ENCODE measurements at regions not wholly inside any gene's neighbourhood (a gene's known extent, or its start where the extent isn't known, plus 50 kb on each side); places are given as distances from the start of the nearest gene placed in this dataset.
A peak's percentile ranks its signal among the peaks of the same experiment; 100 is the strongest.

DNA sequence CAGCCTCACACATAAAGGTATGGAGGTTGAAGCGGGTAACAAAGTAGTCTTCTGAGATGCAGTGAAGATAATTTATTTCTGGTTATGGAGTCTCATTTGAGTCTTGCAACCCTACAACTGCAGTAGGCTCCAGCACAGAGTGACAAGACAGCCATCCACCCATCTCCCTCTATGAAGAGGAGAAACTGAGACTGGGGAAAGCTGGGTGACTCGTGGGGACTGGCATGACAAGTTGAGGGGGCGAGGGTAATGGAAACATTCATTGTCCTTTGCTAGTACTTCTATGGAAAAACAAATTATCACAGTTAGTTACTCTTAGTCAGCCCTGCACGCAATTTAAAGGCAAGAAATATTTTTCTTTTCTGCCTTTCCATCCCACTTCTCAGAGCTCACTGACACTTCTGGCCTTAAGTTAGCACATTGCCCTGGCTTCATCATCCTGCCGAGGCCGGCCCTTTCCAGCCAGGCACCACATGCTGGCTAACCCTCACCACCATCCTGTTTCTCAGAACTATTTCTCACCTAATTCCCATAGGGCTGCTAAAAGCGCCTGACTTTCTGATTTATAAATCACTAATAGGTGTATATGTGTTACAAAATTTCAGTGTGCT, 361.1 kb downstream of the ETS1 start:
- DNase-seq (ENCODE audit: low read depth in 3 of 3), result peak; percentile 30 to 55 (median 52)

DNA sequence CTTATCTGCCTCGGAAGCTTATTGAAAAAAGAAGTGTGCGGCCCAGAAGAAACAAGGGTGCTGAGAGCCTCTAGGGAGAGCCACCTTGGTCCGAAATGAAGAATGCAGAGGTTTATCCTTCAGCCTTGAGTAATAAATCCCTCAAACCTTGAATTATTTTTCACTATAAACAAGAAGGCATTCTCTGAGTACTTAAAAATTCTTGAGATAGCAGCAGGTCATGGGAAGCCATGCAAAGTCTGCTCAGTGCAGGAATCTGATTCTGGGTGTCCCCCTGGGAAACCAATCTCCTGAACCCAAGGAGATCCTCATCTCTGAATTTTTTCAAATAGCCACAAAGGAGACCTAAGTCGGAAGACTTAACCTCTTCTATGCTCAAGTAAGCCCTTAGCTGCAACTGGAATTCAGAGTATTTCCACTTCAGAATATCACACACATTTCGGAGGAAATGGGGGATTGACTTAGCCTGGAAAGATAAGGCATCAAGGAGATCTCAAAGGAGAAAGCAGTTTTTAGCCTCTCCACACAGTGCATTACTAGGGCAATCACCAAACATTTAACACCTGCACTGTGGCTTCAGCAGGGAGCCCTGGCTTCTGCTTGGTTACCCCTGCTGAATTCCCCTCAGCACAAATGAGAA, 365.0 kb downstream of the ETS1 start:
- no peak for DNase-seq (ENCODE audit: low read depth in 3 of 3)

DNA sequence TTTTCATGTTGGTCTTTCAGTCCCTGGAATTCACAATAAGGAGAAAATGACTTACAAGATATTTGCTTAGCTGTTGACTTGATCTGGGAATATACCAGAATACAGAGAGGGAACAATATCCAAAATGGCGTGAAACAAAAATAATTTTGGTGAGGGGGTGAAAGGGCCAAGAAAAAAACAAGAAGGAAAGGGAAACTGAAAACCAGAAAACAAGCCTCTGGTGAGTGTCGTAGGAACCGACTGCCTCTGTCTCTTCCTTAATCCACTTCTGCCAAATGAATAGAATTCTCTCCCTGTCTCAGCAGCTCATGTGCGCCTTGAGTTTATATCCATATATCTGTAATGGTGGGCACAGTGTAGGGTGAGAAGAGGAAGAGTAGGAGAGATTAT, 367.6 kb downstream of the ETS1 start:
- DNase-seq (ENCODE audit: low read depth in 3 of 3), result no peak

DNA sequence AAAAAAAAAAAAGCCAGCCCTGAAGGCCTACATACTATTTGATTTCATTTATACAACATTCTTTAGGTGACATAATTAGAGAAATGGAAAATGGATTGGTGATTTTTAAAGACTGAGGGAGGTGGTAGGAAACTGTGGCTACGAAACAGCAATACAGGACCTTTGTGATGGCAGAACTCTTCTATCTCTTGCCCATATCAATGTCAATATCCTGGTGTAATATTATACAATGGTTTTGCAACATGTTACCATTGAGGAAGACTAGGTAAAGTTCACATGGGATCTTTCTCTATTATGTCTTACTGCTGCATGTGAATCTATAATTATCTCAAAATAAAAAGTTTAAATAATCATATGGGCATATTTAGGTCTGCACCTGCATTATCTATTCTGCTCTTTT, 371.2 kb downstream of the ETS1 start:
- no peak for DNase-seq (ENCODE audit: low read depth in 3 of 3)

DNA sequence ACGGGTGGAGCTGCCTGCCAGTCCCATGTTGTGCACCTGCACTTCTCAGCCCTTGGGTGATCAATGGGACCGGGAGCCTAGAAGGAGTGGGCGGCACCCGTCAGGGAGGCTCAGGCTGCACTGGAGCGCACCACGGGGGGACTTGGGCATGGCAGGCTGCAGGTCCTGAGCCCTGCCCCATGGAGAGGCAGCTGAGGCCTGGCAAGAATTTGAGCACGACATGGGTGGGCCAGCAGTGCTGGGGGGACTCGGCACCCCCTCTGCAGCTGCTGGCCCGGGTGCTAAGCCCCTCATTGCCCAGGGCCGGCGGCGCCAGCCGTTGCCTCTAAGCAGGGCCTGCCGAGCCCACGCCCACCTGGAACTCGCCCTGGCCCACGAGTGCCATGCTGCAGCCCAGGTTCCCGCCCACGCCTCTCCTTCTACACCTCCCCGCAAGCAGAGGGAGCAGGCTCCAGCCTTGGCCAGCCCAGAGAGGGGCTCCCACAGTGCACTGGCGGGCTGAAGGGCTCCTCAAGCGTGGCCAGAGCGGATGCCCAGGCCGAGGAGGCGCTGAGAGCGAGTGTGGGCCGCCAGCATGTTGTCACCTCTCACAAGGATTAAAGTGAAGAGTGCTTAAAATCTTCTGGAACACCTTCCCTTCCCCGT, 372.0 kb downstream of the ETS1 start:
- DNase-seq (ENCODE audit: low read depth in 3 of 3), result no peak

DNA sequence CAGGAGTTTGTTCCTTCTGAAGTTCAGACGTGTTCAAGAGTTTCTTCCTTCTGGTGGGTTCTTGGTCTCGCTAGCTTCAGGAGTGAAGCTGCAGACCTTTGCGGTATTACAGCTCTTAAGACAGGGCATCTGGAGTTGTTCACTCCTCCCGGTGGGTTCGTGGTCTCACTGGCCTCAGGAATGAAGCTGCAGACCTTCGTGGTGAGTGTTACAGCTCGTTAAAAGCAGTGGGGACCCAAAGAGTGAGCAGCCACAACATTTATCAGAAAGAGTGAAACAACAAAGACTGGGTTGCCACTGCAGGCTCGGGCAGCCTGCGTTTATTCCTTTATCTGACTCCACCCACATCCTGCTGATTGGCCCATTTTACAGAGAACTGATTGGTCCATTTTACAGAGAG, 373.1 kb downstream of the ETS1 start:
- DNase-seq (ENCODE audit: low read depth in 3 of 3), result no peak

DNA sequence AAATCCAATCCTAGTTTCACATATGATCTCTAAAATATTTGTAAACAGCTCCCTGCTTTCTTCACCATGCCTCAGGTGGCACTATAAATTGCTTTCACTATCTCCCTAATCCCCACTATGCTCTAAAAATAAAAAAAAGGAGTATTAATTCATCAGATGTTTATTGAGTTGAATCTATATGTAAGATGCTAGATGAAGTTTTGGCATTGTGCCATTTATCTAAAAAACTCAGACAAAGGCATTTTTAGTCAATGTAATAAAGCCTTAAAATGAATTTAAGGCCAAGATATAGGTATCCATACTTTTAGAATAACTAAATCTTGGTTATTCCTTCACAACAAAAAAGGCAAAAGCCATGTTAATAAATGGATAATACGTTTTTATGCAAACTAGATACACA, 373.9 kb downstream of the ETS1 start:
- DNase-seq (ENCODE audit: low read depth in 3 of 3), result no peak

DNA sequence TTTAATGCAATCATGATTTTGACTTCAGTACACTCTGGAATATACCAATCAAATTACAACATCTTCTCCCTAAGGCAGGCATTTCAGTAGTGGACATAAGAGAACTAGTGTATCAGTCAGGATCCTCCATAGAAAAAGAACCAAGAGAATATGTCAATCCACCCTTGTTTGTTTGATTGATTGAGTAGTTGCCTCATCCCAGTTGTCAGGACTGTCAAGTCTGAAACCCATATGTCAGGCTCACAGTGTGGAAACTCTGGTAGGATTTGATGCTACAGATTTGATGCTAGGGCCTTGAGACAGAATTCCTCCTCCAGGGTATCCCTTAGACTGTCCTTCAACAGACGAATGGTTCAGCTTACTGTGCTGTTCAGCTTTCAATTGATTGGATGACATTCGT, 375.0 kb downstream of the ETS1 start:
- DNase-seq (ENCODE audit: low read depth in 3 of 3), result no peak

DNA sequence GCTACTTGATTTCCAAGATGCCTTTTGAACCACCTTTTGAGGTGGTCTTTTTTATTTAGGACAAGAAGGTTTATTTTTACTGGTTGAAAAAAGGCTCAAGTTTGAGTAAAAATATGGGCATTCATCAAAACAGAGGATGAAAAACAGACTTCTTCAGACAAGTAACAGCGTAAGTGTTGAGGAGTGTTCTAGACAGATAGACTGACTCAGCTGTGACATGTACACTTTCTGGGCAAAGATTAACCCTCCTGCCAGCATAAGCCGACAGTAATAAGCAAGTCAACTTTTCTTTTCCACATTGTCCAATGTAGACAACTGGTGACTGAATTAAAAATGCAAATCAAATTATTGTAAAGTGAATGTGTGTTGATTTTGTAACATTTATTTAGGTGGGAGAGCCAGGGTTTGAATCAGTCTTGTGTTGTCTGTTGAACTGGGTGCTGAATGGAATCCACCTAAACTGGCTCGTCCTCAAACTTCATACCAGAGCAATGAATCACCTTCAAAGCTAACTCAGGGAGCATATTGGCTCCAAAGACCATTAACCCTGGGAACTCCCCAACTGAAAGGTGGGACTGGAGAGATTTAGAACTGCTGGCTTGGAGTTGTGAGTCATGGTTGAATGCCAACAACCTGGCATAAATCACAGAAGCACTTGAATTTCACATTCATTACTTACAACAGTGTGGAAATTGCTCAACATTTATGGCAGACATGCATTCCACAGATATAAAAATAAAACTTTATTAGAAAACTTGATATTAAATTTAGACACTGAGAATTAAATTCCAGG, 377.0 kb downstream of the ETS1 start:
- DNase-seq (ENCODE audit: low read depth in 3 of 3), result no peak

DNA sequence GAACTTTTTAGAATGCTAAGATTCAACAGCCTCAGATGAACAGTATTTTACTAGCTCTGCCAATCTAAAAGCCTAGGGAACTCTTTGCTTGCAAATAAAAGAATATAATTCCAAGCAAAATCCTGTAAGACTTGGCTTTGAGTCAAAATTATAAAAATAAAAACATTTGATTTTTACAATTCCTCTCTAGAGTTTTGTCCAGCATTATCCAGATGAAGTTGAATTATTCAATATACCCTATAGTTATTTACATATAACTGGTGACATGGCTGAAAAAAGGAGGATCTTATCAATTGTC, 378.3 kb downstream of the ETS1 start:
- DNase-seq (ENCODE audit: low read depth in 3 of 3), result no peak

DNA sequence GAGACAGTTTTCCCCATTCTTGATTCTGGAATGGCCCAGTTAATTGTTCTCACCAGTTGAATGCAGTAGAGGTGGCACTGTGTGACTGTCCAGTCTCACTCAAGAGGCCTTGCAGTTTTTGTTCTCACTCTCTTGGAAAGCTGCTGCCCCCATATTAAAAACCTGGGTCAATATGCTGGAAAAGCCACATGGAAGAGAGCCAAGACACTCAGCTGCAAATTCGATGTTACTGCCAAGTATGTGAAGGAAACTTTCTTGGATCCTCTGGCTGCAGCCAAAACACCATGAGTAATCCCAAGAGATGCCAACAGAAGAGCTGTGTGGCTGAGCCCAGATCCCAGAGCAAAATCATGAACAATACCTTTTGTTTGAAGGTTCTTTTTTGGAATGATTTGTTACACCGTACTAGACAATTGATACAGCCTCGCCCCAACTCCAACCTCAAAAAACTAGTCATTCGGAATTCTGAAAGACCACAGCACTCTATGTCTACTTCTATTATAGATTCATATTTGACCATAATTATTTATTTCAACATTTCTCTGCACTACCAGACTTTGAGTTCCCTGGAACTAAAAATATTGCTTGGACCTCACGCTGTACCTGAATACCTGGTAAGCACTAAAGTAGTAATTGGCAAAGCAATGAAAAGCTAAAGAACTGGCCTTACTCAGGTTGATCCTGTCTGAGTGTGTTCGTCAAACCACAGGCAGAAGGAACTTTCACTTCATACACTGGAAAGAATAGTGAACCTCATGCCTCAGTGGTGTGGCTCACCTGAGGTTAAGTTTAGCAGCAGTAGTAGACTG, 378.8 kb downstream of the ETS1 start:
- no peak for DNase-seq (ENCODE audit: low read depth in 3 of 3)

DNA sequence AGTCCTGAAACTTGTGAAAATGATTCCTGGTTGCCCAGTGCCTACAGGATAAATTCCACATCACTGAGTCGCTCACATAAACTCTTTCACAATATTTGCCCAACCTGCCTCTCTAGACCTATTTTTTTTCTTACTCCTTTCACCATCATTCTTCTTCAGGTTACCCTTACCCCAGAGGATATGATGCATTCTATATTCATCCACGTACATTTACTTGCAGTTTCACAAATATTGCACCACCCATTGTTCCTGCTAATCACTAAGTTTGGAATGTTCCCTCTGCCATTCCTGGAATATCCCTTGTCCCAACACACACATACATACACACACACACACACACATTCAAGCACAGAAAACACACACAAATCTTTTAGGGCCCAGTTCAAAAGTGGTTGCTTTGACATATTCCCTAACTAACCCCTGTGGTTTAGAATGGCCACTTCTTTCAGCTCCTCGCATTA, 379.5 kb downstream of the ETS1 start:
- DNase-seq (ENCODE audit: low read depth in 3 of 3), result no peak

DNA sequence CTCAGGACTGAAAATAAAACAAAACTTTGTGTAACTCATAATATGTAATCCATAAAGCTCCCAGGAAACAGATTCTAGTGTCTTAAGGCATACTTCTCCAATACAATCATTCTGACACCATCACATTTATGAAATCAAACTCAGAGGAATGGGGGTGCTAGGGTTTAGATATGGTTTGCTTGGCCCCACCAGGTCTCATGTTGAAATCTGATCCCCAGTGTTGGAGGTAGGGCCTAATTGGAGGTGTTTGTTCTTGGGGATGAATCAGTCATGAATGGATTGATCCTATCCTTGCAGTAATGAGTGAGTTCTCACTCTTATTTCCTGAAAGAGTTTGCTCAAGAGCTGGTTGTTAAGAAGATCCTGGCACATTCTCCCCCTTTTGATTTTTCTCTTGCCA, 380.9 kb downstream of the ETS1 start:
- DNase-seq (ENCODE audit: low read depth in 3 of 3), result no peak

DNA sequence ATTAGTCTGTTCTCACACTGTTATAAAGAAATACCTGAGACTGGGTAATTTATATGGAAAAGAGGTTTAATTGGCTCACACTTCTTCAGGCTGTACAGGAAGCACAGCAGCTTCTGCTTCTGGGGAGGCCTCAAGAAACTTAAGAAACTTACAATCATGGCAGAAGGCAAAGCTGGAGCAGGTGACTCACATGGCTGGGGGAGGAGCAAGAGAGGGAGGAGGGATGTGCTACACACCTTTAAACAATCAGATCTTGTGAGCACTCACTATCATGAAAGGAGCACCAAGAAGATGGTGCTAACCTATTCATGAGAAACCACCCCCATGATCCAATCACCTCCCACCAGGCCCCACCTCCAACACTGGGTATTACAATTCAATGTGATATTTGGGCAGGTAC, 381.6 kb downstream of the ETS1 start:
- DNase-seq (ENCODE audit: low read depth in 3 of 3), result no peak

DNA sequence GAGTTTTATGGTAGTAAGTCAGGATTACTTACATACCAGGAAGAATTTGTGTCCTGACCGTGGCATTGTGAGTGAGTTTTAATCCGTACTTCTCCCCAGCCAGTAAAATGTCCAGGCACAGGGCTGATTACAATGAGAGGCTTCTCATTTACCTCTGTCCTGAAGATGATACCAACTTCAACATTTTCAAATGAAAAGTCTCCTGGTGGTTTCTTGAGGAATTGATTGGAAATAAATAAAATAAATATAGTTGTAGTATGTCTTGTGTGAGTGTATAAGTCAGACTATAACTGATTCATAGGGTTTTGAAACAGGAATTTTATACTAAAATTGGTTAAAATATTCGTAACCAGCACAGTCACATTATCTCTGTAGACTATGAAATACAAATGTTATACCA, 382.5 kb downstream of the ETS1 start:
- DNase-seq (ENCODE audit: low read depth in 3 of 3), result no peak

DNA sequence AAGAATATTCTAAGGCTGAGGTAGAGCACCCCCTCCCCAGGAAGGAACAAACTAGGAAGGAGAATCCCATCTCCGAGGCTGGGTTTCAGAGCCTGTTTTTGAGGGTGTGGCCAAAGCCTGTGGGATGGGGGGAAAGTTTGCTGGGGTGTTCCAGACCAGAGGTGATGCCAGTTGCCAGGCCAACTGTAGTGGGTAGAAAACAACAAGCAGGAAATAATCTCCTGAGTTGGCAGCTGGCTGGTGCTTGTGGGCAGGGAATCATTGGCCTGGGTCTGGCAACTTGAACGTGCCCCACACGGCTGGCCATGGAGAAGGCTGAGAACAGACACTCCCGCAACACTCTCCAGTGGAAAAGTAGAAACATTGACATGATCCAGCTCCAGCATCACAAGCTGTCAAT, 385.6 kb downstream of the ETS1 start:
- DNase-seq (ENCODE audit: low read depth in 3 of 3), result no peak

DNA sequence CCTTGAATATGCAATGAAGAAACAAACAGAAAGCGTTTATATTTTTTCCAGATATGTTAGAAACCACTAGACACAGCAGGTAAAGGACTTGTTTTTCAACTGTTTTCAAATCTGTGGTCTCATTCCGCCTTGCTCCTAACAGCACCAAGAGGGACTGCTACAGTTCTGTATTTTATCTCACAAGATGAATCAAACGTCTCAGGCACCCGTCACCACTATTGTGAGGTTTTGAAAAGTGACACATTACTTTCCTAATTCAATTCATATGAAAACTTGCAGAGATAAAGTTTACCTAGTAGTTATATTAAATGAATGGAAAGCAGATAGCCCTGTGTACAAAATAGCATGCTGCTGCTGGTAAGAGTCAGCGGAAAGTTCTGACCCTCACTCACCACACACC, 386.3 kb downstream of the ETS1 start:
- DNase-seq (ENCODE audit: low read depth in 3 of 3), result no peak

DNA sequence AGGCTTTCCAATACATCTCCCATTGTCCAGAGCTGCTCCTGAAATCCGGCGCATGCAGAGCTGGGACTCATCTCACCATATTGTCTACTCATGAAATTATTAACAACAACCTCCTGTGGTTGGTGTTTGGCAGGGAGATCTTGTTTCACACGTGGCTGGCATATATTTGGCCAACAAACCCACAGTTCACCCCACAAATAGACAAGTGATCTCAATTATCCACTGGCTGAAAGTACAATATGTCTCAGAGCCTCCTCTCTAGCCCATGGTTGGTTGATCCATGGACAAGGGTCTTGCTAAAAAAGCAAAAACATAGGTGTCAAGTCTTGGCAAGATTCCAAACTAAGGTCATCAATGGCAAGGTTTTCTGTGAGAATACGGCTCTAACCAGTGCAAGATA, 386.9 kb downstream of the ETS1 start:
- no peak for DNase-seq (ENCODE audit: low read depth in 3 of 3)

DNA sequence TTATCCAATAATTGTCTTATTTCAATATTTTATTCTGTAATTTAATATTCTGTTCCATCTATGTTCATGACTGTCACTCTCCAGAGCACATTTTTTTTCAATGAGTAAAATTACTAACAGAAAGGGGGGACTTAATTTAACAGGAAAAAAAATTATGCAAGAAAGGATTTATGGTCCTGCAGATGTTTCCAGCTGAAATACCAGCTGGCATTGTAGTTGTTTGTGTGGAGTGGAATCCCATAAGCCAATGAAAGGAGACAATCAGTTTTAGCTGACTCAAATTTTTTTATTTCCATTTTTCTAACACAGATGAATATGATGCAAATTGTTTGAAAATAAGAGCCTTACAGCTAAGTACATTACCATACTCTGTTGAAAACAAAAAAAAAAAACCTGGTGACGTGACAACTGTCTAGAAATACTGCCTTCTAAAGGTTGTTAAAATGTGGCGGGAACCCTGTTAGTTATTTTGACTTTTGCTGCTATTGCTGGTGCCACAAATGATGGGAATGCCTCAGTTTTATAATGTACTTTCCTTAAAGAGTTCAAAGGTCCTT, 389.1 kb downstream of the ETS1 start:
- no peak for DNase-seq (ENCODE audit: low read depth in 3 of 3)

DNA sequence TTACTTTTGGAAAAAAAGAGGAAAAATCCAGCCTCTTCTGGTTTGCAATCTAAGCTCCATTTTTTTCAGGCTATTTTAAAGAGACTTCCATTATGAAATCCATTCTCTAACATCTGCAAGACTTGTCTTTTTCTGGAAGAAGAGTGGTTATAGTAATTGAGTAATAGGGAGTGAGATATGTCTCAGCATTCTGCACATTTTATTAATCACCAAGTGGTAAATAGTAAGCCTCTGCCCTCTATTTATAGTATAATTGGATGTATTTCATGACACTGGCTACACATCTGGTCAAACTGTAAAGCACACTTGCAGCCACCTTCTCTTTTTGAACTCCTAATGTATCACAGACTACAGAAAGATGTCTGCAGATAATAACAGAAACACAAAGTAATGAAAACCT, 391.1 kb downstream of the ETS1 start:
- no peak for DNase-seq (ENCODE audit: low read depth in 3 of 3)

DNA sequence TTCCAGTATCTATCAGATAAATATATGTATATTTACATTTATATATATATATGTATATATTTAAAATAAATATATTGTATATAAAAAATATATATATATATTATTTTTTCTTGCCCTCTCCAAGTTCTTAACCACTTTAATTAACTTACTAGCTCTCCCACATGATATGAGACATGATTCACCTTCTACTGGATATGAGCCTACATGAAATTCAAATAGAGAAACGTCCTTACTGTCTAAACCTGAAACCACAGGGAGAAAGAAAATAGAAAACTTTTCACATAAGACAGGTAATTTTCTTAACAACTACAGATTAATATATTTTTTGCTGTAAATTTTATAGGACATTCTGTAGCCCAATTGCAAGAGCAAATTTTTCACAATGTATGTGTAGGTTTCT, 391.6 kb downstream of the ETS1 start:
- DNase-seq (ENCODE audit: low read depth in 3 of 3), result no peak
